HG03139 (cell line): ENCODE measurements at regions not wholly inside any gene's neighbourhood (a gene's known extent, or its start where the extent isn't known, plus 50 kb on each side); places are given as distances from the start of the nearest gene placed in this dataset.

Experiments
- ATAC-seq: cut with Tn5 transposase; IDR thresholded peaks from one replicate; pipeline ENCODE4 v1.9.1; 2021; ENCODE audit not compliant: unreplicated experiment

GRCh38 chr16:86986809-86987487, 330.2 kb downstream of the C16orf95 start:
- no peak for ATAC-seq

GRCh38 chr16:86987746-86988670, 329.2 kb downstream of the C16orf95 start:
- no peak for ATAC-seq

GRCh38 chr16:86988920-86989696, 328.1 kb downstream of the C16orf95 start:
- no peak for ATAC-seq

- ATAC-seq, result no peak
Measured at GRCh38 chr16:86990451-86990850, 326.7 kb downstream of the C16orf95 start.

DNA sequence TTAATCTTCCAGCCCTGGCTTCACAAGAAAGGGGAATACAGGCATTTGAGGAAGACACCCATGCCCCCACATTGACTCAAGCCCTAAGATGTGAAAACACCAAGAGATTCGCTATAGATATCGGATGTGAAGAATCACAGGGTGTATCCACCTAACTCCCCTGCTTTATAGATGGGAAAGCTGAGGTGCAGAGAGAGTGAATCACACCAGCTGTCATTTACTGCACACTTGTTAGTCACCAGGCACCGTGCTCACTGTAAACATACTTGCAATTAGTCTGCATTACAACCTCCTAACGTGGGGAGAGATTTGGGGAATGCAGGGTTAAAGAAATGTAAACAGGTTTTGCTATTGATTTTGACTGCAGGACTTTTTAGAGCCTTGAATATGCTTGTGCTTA, 325.5 kb downstream of the C16orf95 start:
- no peak for ATAC-seq

DNA sequence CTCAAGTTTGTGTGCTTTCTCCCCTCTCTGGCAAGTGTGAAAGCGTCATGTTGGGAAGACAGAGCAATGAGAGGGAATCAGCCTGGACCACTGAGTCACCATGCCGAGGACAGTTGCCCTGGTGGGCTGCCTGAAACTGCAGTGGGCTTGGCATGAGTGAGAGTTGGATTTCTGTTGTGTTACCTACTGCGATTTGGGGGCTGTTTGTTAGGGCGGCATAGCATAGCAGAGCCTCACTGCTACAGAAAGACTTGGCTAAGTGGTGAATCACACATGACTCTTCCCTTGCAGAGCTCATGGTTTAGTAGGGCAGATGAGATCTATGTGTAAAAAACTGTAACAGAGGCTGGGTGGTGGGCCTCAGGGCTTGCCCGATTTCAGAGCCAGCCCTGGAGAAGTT, 324.6 kb downstream of the C16orf95 start:
- no peak for ATAC-seq

DNA sequence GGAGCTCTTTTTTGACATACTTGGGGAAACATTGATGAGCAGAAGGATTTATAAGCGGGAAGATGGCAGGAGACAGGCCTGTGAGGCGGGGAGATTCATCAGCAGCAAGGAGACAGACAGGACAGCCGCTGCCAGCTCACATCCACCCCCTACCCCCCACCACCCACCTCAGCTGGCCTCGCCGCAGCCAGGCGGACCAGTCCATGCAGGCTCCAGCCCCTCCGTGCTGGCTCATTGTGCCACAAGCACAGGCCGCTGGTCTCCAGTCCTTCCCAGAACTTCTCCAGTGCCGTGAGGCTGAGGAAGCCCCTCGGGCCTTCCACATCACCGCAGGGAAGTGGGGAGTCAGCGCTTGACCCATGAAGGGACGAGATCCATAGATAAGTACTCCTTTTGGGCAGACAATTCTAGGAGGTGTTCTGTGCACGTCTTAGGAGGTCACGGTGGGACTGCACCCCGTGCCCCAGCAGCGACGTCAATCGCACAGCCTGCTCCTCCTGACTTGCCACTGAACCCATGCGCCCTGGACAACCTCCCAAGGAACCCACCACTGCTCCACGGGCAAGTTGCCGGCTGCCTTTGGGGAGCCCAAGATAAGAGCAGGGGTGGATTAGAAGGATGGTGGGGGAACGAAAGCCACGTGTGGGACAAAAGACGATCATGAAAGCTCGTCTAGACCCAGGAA, 323.6 kb downstream of the C16orf95 start:
- no peak for ATAC-seq

DNA sequence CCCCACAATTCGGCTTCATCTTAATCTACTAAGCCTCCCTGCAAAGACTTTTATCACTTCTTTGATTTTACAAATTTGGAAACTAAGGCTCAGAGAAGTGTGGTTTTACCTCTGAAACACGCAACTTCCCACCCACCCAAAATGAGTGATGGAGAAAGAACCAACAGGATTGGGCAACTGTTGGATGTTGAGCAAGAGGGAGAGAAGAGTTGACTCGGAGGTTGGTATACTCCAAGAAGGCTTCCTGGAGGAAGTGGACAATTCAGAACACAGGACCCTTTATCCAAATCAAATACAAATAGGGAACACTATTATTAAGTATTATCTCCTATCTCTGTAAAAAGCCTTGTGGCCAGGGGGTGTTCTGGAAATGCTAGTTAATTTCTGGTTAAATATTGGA, 323.0 kb downstream of the C16orf95 start:
- no peak for ATAC-seq

GRCh38 chr16:86994651-86995171, 322.5 kb downstream of the C16orf95 start:
- no peak for ATAC-seq

GRCh38 chr16:86995456-86995855, 321.7 kb downstream of the C16orf95 start:
- ATAC-seq, result no peak

GRCh38 chr16:86996081-86996480, 321.1 kb downstream of the C16orf95 start:
- ATAC-seq, result no peak

DNA sequence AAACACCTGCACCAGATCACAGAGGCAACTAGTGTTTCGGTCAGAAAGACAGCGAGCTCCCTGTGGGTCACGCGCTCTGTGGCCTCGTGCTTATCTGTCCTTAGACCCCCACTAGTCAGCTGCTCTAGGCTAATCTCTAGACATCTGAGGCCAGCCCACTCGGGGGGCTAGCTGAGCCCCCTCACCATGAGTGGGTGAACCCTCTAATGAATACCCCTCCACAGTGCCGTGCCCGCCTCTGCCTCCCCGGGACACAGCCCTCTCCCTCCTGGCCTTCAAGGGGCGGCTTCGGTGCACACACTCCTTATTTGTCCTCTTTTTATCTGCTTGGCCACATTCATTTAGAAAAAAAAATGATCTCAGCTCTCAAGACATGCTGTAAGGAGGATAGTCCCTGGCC, 320.1 kb downstream of the C16orf95 start:
- no peak for ATAC-seq

- no peak for ATAC-seq
Measured at GRCh38 chr16:86998196-86999001, 318.8 kb downstream of the C16orf95 start.

DNA sequence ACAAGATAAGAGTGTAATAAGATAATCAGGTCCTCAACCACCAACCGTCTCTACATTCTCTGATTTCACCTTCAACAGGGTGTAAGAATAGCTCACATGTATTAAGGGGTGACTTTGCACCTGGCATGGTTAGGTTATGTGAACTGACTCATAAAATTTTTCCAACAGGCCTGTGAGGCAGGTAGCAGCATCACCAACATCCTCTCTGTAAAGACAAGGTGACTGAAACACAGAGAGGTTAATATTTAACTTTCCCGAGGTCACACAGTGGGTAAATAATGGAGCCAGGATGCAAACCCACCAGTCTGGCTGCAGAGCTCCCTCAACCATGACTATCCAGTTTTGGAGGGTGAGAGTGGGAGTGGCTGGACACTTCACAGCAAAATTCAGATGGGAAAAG, 317.2 kb downstream of the C16orf95 start:
- no peak for ATAC-seq

- no peak for ATAC-seq
Measured at GRCh38 chr16:87002717-87003413, 314.3 kb downstream of the C16orf95 start.

GRCh38 chr16:87003414-87003755, 313.8 kb downstream of the C16orf95 start:
- no peak for ATAC-seq

- ATAC-seq, result no peak
Measured at GRCh38 chr16:87006021-87006420, 311.2 kb downstream of the C16orf95 start.

DNA sequence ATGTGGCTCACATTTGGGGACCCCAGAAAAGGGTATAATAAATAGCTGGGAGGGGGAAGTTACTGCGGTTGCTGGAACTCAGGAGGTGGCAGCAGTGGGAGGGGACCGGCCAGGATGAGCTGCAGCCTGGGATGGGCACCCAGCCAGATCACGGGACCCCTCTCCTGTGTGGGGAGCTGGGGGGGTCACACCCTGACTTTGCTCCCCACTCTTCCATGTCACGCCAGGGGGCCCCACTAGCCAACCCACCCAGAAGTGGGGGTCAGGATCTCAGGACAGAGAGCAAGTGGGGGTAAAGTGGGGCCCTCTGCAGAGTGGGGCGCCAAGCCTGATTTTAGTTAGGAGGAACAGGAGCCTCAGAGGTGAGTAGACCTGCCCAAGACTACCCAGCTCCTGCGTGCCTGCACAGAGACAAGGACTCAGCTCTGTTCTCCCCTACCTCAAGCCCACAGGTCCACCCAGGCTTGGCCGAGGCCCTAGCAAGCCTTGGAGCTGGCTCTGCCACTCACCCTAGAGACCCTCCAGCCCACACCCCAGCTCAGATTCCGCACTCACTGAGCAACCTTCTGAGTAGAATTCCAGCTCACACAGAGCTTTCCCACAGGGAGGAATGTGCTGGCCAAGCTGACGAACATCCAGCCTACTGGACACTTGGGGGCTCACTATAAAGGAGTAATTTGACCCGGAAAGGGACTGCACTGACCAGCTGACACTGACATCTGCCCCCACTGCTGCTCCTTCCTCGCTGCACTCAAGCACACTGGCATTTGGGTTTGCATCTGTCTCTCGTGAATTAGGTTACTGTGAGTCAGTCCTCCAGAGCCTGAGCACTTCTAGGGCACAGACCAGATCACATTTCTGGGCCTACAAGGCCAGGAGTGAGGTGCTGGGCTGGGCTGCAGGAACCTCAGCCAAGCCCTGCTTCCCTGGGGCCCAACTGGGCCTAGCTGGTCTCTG, 310.1 kb downstream of the C16orf95 start:
- no peak for ATAC-seq
